ENCODE measurements at regions not wholly inside any gene's neighbourhood (a gene's known extent, or its start where the extent isn't known, plus 50 kb on each side); places are given as distances from the start of the nearest gene placed in this dataset.

GRCh38 chr7:65235586-65235985, 138.1 kb upstream of the ZNF92 start:
- Histone ChIP-seq H3K9me2 (replicated peaks; ENCODE audit: low read length) (no peaks in the 10 kb centered on the region), H3K27ac (ENCODE audit: low read length) (no peak overlapping the region), H3K4me1 (ENCODE audit: insufficient read depth, low read length) (no peaks in the 10 kb centered on the region), H3K4me2 (ENCODE audit: low read length) (no peak overlapping the region), H4K20me1 (ENCODE audit: low read length) (no peaks in the 10 kb centered on the region), H3K9me3 (ENCODE audit: low read length) (no peaks in the 10 kb centered on the region), H3K9ac (ENCODE audit: low read length) (no peak overlapping the region), H3F3A (ENCODE audit: low read length, unreplicated experiment) (no peaks in the 10 kb centered on the region), H3K4me3 (ENCODE audit: low read length) (no peak overlapping the region), H3K36me3 (ENCODE audit: low read depth, low read length) (no peaks in the 10 kb centered on the region), H3K27me3 (ENCODE audit: low read length) (no peaks in the 10 kb centered on the region), H3K79me2 (ENCODE audit: low read length) (no peaks in the 10 kb centered on the region), H2AFZ (ENCODE audit: low read length) (no peak overlapping the region)
- BruUV-seq (replicated peaks), result no TSS peak
- ChIA-PET CTCF (no interaction called here), POLR2A (ENCODE audit: unreplicated experiment) (no interaction called here)
- TF ChIP-seq EZH2phosphoT487 (IDR thresholded peaks at IDR 0.05; ENCODE audit: borderline replicate concordance, low read length) (no peak), CTCF (conservative IDR thresholded peaks at IDR 0.05; ENCODE audit: low read depth, low read length) (no peak)
- ATAC-seq (no peak), DNase-seq (no peak)
- intact Hi-C loops (cut with micrococcal nuclease), result no loop called here

GRCh38 chr7:65233409-65234034, 140.1 kb upstream of the ZNF92 start:
- H3K4me2 ChIP-seq (ENCODE audit: low read length), result no peak overlapping the region
- no peak overlapping the region for H3K27ac ChIP-seq (ENCODE audit: low read length)
- H3F3A ChIP-seq (ENCODE audit: low read length, unreplicated experiment), result no peaks in the 10 kb centered on the region
- TF ChIP-seq CTCF (conservative IDR thresholded peaks at IDR 0.05; ENCODE audit: low read depth, low read length) (no peak), EZH2 (IDR thresholded peaks at IDR 0.05; ENCODE audit: low read length, unreplicated experiment) (no peak), EZH2phosphoT487 (IDR thresholded peaks at IDR 0.05; ENCODE audit: borderline replicate concordance, low read length) (no peak)
- H3K9ac ChIP-seq (ENCODE audit: low read length), result no peak overlapping the region
- intact Hi-C loops (cut with micrococcal nuclease), result no loop called here
- no TSS peak for BruUV-seq (replicated peaks)
- H3K36me3 ChIP-seq (ENCODE audit: low read depth, low read length), result no peaks in the 10 kb centered on the region
- H2AFZ ChIP-seq (ENCODE audit: low read length), result no peak overlapping the region
- no peak overlapping the region for H3K4me3 ChIP-seq (ENCODE audit: low read length)
- H3K4me1 ChIP-seq (ENCODE audit: insufficient read depth, low read length), result no peaks in the 10 kb centered on the region
- H3K27me3 ChIP-seq (ENCODE audit: low read length), result no peaks in the 10 kb centered on the region
- ChIA-PET POLR2A (ENCODE audit: unreplicated experiment) (no interaction called here), CTCF (no interaction called here)
- H4K20me1 ChIP-seq (ENCODE audit: low read length), result no peaks in the 10 kb centered on the region
- no peak for ATAC-seq
- no peaks in the 10 kb centered on the region for H3K79me2 ChIP-seq (ENCODE audit: low read length)
- no peak for DNase-seq
- no peaks in the 10 kb centered on the region for H3K9me2 ChIP-seq (replicated peaks; ENCODE audit: low read length)
- no peaks in the 10 kb centered on the region for H3K9me3 ChIP-seq (ENCODE audit: low read length)

- TF ChIP-seq EZH2 (IDR thresholded peaks at IDR 0.05; ENCODE audit: low read length, unreplicated experiment), result no peak
- no peak for TF ChIP-seq CTCF (conservative IDR thresholded peaks at IDR 0.05; ENCODE audit: low read depth, low read length)
- no peak for TF ChIP-seq EZH2phosphoT487 (IDR thresholded peaks at IDR 0.05; ENCODE audit: borderline replicate concordance, low read length)
- Histone ChIP-seq H3K9me2 (replicated peaks; ENCODE audit: low read length) (no peaks in the 10 kb centered on the region), H3K27me3 (ENCODE audit: low read length) (no peaks in the 10 kb centered on the region), H3F3A (ENCODE audit: low read length, unreplicated experiment) (no peaks in the 10 kb centered on the region), H3K4me1 (ENCODE audit: insufficient read depth, low read length) (no peaks in the 10 kb centered on the region), H3K36me3 (ENCODE audit: low read depth, low read length) (no peaks in the 10 kb centered on the region), H2AFZ (ENCODE audit: low read length) (no peak overlapping the region), H3K4me2 (ENCODE audit: low read length) (no peak overlapping the region), H3K4me3 (ENCODE audit: low read length) (no peak overlapping the region), H3K27ac (ENCODE audit: low read length) (no peak overlapping the region), H3K9me3 (ENCODE audit: low read length) (no peaks in the 10 kb centered on the region), H3K9ac (ENCODE audit: low read length) (no peak overlapping the region), H3K79me2 (ENCODE audit: low read length) (no peaks in the 10 kb centered on the region), H4K20me1 (ENCODE audit: low read length) (no peaks in the 10 kb centered on the region)
- CTCF ChIA-PET, result no interaction called here
- BruUV-seq (replicated peaks), result no TSS peak
- DNase-seq (no peak), ATAC-seq (no peak)
- intact Hi-C loops (cut with micrococcal nuclease), result no loop called here
- POLR2A ChIA-PET (ENCODE audit: unreplicated experiment), result no interaction called here
Measured at GRCh38 chr7:65230231-65230630, 143.4 kb upstream of the ZNF92 start.
